Brain microvascular endothelial cell (primary cell): ENCODE measurements at regions not wholly inside any gene's neighbourhood (a gene's known extent, or its start where the extent isn't known, plus 50 kb on each side); places are given as distances from the start of the nearest gene placed in this dataset.
"Not testable (repeated sequence)": the region's sequence is repeated elsewhere in the genome, so short reads cannot be mapped to it uniquely, and the experiment has no call there.

Source experiments
- DNase-seq: peaks from one replicate; pipeline ENCODE4 v3.0.0-alpha.2; 2020
- H3K27ac ChIP-seq: fragments of 250-450 bp; sonication (Bioruptor Pico); 2 replicates; pipeline ENCODE4 v1.5.1; 2020; ENCODE audit warnings: mild to moderate bottlenecking, moderate library complexity
- H3K27me3 ChIP-seq: fragments of 250-450 bp; sonication (Bioruptor Pico); replicated peaks from 2 replicates; pipeline ENCODE4 v1.5.1; 2020; ENCODE audit warnings: mild to moderate bottlenecking
- H3K36me3 ChIP-seq: fragments of 250-450 bp; sonication (Bioruptor Pico); replicated peaks from 2 replicates; pipeline ENCODE4 v1.5.1; 2020; ENCODE audit warnings: mild to moderate bottlenecking
- H3K4me3 ChIP-seq: 2 replicates; pipeline ENCODE4 v1.5.1; 2011; ENCODE audit warnings: low read depth, mild to moderate bottlenecking, control low read depth, low read length, moderate library complexity
- CTCF ChIP-seq: IDR thresholded peaks from 2 replicates; pipeline ENCODE4 v1.5.1; 2011; ENCODE audit warnings: low read depth, mild to moderate bottlenecking, moderate library complexity, low read length, control low read depth, inconsistent platforms; ENCODE audit errors: missing control alignments
- in situ Hi-C: cut with HindIII; loops from 2 replicates; pipeline ENCODE4 v1.10.0; 2017; ENCODE audit warnings: low sequenced_read_pairs, low pct_ligation_motif_present

GRCh38 chr2:236380051-236380612 is 115.9 kb upstream of the ASB18 start:
- H3K36me3 ChIP-seq: no peaks in the 10 kb centered on the region
- DNase-seq: no peak
- in situ Hi-C loops: no loop called here

GRCh38 chr2:236381253-236381652 is 117.0 kb upstream of the ASB18 start:
- H3K27me3 ChIP-seq, H3K36me3 ChIP-seq, H3K4me3 ChIP-seq, H3K27ac ChIP-seq, DNase-seq, in situ Hi-C loops: not testable (repeated sequence)

More at GRCh38 chr2:236380051-236380612, 115.9 kb upstream of the ASB18 start:
- no peak for TF ChIP-seq CTCF
- Histone ChIP-seq H3K27ac (no peak overlapping the region), H3K4me3 (no peak overlapping the region), H3K27me3 (no peaks in the 10 kb centered on the region)

DNA sequence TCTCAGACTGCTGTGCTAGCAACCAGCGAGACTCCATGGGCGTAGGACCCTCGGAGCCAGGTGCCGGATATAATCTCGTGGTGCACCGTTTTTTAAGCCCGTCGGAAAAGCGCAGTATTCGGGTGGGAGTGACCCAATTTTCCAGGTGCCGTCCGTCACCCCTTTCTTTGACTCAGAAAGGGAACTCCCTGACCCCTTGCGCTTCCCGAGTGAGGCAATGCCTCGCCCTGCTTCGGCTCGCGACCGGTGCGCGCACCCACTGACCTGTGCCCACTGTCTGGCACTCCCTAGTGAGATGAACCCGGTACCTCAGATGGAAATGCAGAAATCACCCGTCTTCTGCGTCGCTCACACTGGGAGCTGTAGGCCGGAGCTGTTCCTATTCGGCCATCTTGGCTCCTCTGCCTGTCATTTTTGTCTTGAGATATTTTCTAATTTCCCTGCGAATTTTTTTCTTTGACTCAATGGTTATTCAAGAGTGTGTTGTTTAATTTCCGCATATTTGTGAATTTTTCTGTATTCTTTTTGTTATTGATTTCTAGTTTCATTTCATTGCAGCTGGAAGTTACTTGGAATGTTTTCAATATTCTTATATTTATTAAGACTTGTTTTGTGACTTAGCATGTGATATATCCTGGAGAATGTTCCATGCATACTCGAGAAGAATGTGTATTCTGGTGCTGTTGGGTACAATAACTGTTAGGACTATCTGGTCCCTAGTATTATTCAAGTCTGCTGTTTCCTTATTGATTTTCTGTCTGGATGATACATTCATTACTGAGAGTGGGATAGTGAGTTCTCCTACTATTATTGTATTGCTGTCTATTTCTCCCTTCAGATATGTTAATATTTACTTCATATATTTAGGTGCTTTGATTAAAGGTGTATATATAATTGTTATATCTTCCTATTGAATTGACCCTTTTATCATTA is 125.3 kb upstream of the ASB18 start:
- DNase-seq, H3K4me3 ChIP-seq, H3K36me3 ChIP-seq, H3K27ac ChIP-seq, in situ Hi-C loops, H3K27me3 ChIP-seq: not testable (repeated sequence)

- no peaks in the 10 kb centered on the region for H3K27me3 ChIP-seq
- TF ChIP-seq CTCF: no peak
- H3K36me3 ChIP-seq: no peaks in the 10 kb centered on the region
- in situ Hi-C loops: no loop called here
- H3K27ac ChIP-seq: no peak overlapping the region
- no peak overlapping the region for H3K4me3 ChIP-seq
- DNase-seq: no peak
Measured at GRCh38 chr2:236393101-236393500, 128.9 kb upstream of the ASB18 start.

DNA sequence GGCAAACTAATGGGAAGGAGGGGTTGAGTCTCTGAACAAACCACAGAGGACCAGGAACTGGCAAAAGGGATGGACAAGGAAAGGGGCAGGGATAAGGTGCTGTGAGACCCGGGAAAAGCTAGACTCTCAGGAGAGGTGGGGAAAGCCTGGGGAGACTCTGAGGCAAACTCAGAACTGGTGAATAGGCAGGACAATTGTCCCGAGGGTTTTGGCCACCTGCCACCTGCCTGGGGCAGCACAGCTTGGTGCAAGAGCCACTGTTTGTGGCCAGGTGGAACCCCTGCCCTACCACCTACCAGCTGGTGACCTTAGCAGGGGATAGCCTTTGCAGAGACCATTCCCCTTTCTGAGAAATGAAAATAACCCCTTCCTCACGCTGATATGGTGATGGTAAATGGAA is 129.4 kb upstream of the ASB18 start:
- Histone ChIP-seq H3K27me3 (no peaks in the 10 kb centered on the region), H3K4me3 (no peak overlapping the region), H3K36me3 (no peaks in the 10 kb centered on the region), H3K27ac (no peak overlapping the region)
- TF ChIP-seq CTCF: no peak
- in situ Hi-C loops: no loop called here
- no peak for DNase-seq

DNA sequence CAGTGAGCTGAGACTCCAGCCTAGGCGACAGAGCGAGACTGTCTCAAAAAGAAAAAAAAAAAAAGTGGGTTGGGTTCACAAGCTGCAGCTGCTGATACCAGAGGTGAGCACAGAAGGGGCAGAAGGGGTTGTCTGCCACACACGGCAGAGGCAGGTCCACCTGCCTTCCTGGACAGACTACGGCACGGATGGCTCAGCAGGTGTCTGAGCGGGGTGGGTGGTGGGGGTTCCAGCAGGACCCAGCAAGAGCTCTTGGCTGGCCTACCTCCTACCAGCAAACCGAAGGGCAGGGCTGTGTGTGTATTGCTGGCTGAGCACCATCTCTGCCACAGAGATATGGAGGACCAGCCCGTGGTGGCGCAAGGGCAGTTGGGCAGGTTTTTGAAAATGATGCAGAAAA is 130.4 kb upstream of the ASB18 start:
- Histone ChIP-seq H3K27me3 (no peaks in the 10 kb centered on the region), H3K4me3 (no peak overlapping the region), H3K36me3 (no peaks in the 10 kb centered on the region), H3K27ac (no peak overlapping the region)
- DNase-seq: no peak
- in situ Hi-C loops: no loop called here
- no peak for TF ChIP-seq CTCF
